ENCODE measurements at regions not wholly inside any gene's neighbourhood (a gene's known extent, or its start where the extent isn't known, plus 50 kb on each side); places are given as distances from the start of the nearest gene placed in this dataset.

- no peak for DNase-seq (ENCODE audit: insufficient read length, low spot score, missing footprints)
- TF ChIP-seq, protein P1, sequence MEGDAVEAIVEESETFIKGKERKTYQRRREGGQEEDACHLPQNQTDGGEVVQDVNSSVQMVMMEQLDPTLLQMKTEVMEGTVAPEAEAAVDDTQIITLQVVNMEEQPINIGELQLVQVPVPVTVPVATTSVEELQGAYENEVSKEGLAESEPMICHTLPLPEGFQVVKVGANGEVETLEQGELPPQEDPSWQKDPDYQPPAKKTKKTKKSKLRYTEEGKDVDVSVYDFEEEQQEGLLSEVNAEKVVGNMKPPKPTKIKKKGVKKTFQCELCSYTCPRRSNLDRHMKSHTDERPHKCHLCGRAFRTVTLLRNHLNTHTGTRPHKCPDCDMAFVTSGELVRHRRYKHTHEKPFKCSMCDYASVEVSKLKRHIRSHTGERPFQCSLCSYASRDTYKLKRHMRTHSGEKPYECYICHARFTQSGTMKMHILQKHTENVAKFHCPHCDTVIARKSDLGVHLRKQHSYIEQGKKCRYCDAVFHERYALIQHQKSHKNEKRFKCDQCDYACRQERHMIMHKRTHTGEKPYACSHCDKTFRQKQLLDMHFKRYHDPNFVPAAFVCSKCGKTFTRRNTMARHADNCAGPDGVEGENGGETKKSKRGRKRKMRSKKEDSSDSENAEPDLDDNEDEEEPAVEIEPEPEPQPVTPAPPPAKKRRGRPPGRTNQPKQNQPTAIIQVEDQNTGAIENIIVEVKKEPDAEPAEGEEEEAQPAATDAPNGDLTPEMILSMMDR (IDR thresholded peaks at IDR 0.05; ENCODE audit: extremely low read depth, low read depth, low read length) = no peak
- H4K20me1 ChIP-seq (ENCODE audit: insufficient read depth, low read length) = no peaks in the 10 kb centered on the region
Measured at GRCh38 chr16:82363026-82363816, 193.2 kb upstream of the MPHOSPH6 start.

GRCh38 chr16:82361885-82362284 is 191.9 kb upstream of the MPHOSPH6 start:
- TF ChIP-seq, protein P1 (IDR thresholded peaks at IDR 0.05; ENCODE audit: extremely low read depth, low read depth, low read length) = no peak
- Histone ChIP-seq H3K4me3 (ENCODE audit: insufficient read depth, low read length) (no peak overlapping the region), H3K27ac (ENCODE audit: low read depth, low read length) (no peak overlapping the region), H3K36me3 (ENCODE audit: insufficient read depth, low read length) (no peaks in the 10 kb centered on the region), H3K9me3 (ENCODE audit: low read depth, low read length) (no peaks in the 10 kb centered on the region), H2AFZ (ENCODE audit: low read length) (no peak overlapping the region), H3K4me2 (ENCODE audit: insufficient read depth, low read length) (no peak overlapping the region), H3K27me3 (ENCODE audit: insufficient read depth, low read length) (no peaks in the 10 kb centered on the region), H3K79me2 (ENCODE audit: insufficient read depth, low read length) (no peaks in the 10 kb centered on the region), H3K4me1 (ENCODE audit: insufficient read depth, low read length) (no peaks in the 10 kb centered on the region), H4K20me1 (ENCODE audit: insufficient read depth, low read length) (no peaks in the 10 kb centered on the region)
- no peak for DNase-seq (ENCODE audit: insufficient read length, low spot score, missing footprints)

More at GRCh38 chr16:82363026-82363816, 193.2 kb upstream of the MPHOSPH6 start:
- H3K4me1 ChIP-seq (ENCODE audit: insufficient read depth, low read length) = no peaks in the 10 kb centered on the region
- H3K9me3 ChIP-seq (ENCODE audit: low read depth, low read length) = no peaks in the 10 kb centered on the region
- H3K79me2 ChIP-seq (ENCODE audit: insufficient read depth, low read length) = no peaks in the 10 kb centered on the region
- H3K4me3 ChIP-seq (ENCODE audit: insufficient read depth, low read length) = no peak overlapping the region
- H3K27me3 ChIP-seq (ENCODE audit: insufficient read depth, low read length) = no peaks in the 10 kb centered on the region
- no peak overlapping the region for H2AFZ ChIP-seq (ENCODE audit: low read length)
- H3K36me3 ChIP-seq (ENCODE audit: insufficient read depth, low read length) = no peaks in the 10 kb centered on the region
- H3K4me2 ChIP-seq (ENCODE audit: insufficient read depth, low read length) = no peak overlapping the region
- no peak overlapping the region for H3K27ac ChIP-seq (ENCODE audit: low read depth, low read length)

- Histone ChIP-seq H3K4me3 (ENCODE audit: insufficient read depth, low read length) (no peak overlapping the region), H3K9me3 (ENCODE audit: low read depth, low read length) (no peaks in the 10 kb centered on the region), H3K27me3 (ENCODE audit: insufficient read depth, low read length) (no peaks in the 10 kb centered on the region), H4K20me1 (ENCODE audit: insufficient read depth, low read length) (no peaks in the 10 kb centered on the region), H3K4me1 (ENCODE audit: insufficient read depth, low read length) (no peaks in the 10 kb centered on the region), H3K36me3 (ENCODE audit: insufficient read depth, low read length) (no peaks in the 10 kb centered on the region), H3K4me2 (ENCODE audit: insufficient read depth, low read length) (no peak overlapping the region), H3K79me2 (ENCODE audit: insufficient read depth, low read length) (no peaks in the 10 kb centered on the region), H2AFZ (ENCODE audit: low read length) (no peak overlapping the region), H3K27ac (ENCODE audit: low read depth, low read length) (no peak overlapping the region)
- TF ChIP-seq, protein P1 (IDR thresholded peaks at IDR 0.05; ENCODE audit: extremely low read depth, low read depth, low read length) = no peak
- no peak for DNase-seq (ENCODE audit: insufficient read length, low spot score, missing footprints)
Measured at GRCh38 chr16:82360024-82360783, 190.2 kb upstream of the MPHOSPH6 start.

- no peak overlapping the region for H3K27ac ChIP-seq (ENCODE audit: low read depth, low read length)
- H3K4me2 ChIP-seq (ENCODE audit: insufficient read depth, low read length) = no peak overlapping the region
- H2AFZ ChIP-seq (ENCODE audit: low read length) = no peak overlapping the region
- H3K4me1 ChIP-seq (ENCODE audit: insufficient read depth, low read length) = no peaks in the 10 kb centered on the region
- TF ChIP-seq, protein P1 (IDR thresholded peaks at IDR 0.05; ENCODE audit: extremely low read depth, low read depth, low read length) = no peak
- H3K36me3 ChIP-seq (ENCODE audit: insufficient read depth, low read length) = no peaks in the 10 kb centered on the region
- H3K9me3 ChIP-seq (ENCODE audit: low read depth, low read length) = no peaks in the 10 kb centered on the region
- no peaks in the 10 kb centered on the region for H3K79me2 ChIP-seq (ENCODE audit: insufficient read depth, low read length)
- H4K20me1 ChIP-seq (ENCODE audit: insufficient read depth, low read length) = no peaks in the 10 kb centered on the region
- no peak overlapping the region for H3K4me3 ChIP-seq (ENCODE audit: insufficient read depth, low read length)
- DNase-seq (ENCODE audit: insufficient read length, low spot score, missing footprints) = no peak
- no peaks in the 10 kb centered on the region for H3K27me3 ChIP-seq (ENCODE audit: insufficient read depth, low read length)
Measured at GRCh38 chr16:82358606-82359221, 188.7 kb upstream of the MPHOSPH6 start.

Data from osteoblast (primary cell).